Fibroblast of lung (primary cell): ENCODE measurements at regions not wholly inside any gene's neighbourhood (a gene's known extent, or its start where the extent isn't known, plus 50 kb on each side); places are given as distances from the start of the nearest gene placed in this dataset.

ENCODE experiments used
- CTCF ChIP-seq, 2 donors: IDR thresholded peaks in 1 of 2; conservative IDR thresholded peaks in 1 of 2; 1 replicate in 1 of 2; 2 replicates in 1 of 2; pipeline ENCODE4 v1.5.1; 2011 to 2012; ENCODE audit warnings: low read length in 2 of 2, control low read depth in 1 of 2, inconsistent platforms in 1 of 2, low read depth in 1 of 2, mild to moderate bottlenecking in 1 of 2
- EZH2 ChIP-seq: IDR thresholded peaks from 2 replicates; pipeline ENCODE4 v1.5.1; 2012; ENCODE audit warnings: low read length, control low read depth, mild to moderate bottlenecking; ENCODE audit errors: missing control alignments

DNA sequence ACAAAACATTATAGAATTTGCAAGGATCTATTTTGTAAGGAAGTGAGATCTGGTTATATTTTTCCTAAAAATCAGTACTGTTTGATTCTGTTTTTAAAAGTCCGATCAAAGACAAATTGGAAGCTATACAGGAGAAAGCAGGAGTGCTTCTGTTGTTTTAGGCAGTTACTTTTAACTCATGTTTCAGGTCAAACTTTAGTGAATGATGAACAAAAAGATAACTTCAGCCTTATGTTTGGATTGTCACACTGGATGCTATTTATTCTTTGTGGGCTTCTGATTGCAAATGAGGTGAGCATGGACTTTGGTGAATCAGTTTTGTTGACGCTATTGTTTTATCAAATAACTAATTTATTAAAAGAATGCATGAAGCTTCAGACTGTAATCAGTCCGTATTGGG is 228.7 kb upstream of the SLC35B3 start:
- TF ChIP-seq CTCF (conservative IDR thresholded peaks at IDR 0.05 in 1 of 2, IDR thresholded peaks at IDR 0.05 in 1 of 2; ENCODE audit: low read depth in 1 of 2, low read length in 2 of 2) = no peak
- TF ChIP-seq EZH2 = no peak
